IMR-90 (cell line): ENCODE measurements at regions not wholly inside any gene's neighbourhood (a gene's known extent, or its start where the extent isn't known, plus 50 kb on each side); places are given as distances from the start of the nearest gene placed in this dataset.

ENCODE experiments used
- ATAC-seq: fragments of 200-7000 bp; cut with Tn5 transposase; 2 replicates; pipeline ENCODE4 v1.9.1; 2020; ENCODE audit warnings: low read depth, mild to moderate bottlenecking, moderate library complexity
- BruUV-seq: library from RNA; stranded (reverse); fragments of 400-500 nt; replicated peaks from 2 replicates; lab custom pipeline; 2021; lab: Mats Ljungman, UMichigan
- CTCF ChIA-PET: fragments of 300-600 bp; formaldehyde crosslinking; extraction: SDS; loops from one replicate; lab custom pipeline; 2021; ENCODE audit warnings: antibody characterized with exemption; lab: Yijun Ruan, JAX
- POLR2A ChIA-PET: fragments of 300-600 bp; sonication (Branson Sonifier 250); formaldehyde crosslinking; loops from one replicate; lab custom pipeline; 2022; ENCODE audit warnings: antibody characterized with exemption; ENCODE audit not compliant: unreplicated experiment; lab: Charles Lee
- DNase-seq: peaks from one replicate; pipeline ENCODE4 v3.0.0; 2013
- H2AFZ ChIP-seq: replicated peaks from 2 replicates; pipeline ENCODE3; 2013; ENCODE audit warnings: low read length, mild to moderate bottlenecking; ENCODE audit not compliant: poor library complexity
- H2AK5ac ChIP-seq: 2 replicates; pipeline ENCODE4 v1.6.1; 2013; ENCODE audit warnings: low read depth, low read length, inconsistent platforms
- H2AK9ac ChIP-seq: replicated peaks from 2 replicates; pipeline ENCODE3; 2013; ENCODE audit warnings: mild to moderate bottlenecking, low read depth, low read length, moderate library complexity; ENCODE audit not compliant: poor library complexity
- H2BK120ac ChIP-seq: 2 replicates; pipeline ENCODE4 v1.6.1; 2013; ENCODE audit warnings: low read depth, low read length, inconsistent platforms
- H2BK15ac ChIP-seq: 3 replicates; pipeline ENCODE4 v1.6.1; 2013; ENCODE audit warnings: low read depth, low read length, inconsistent platforms
- H2BK20ac ChIP-seq: 2 replicates; pipeline ENCODE4 v1.6.1; 2013; ENCODE audit warnings: low read depth, mild to moderate bottlenecking, inconsistent platforms, low read length, moderate library complexity
- H2BK5ac ChIP-seq: 2 replicates; pipeline ENCODE4 v1.6.1; 2013; ENCODE audit warnings: mild to moderate bottlenecking, low read depth, low read length, inconsistent platforms; ENCODE audit not compliant: poor library complexity, severe bottlenecking
- H3K14ac ChIP-seq: replicated peaks from 2 replicates; pipeline ENCODE4 v1.6.1; 2013; ENCODE audit warnings: low read depth, low read length, inconsistent platforms
- H3K18ac ChIP-seq: 2 replicates; pipeline ENCODE4 v1.6.1; 2013; ENCODE audit warnings: low read depth, low read length, control low read depth
- H3K23ac ChIP-seq: 2 replicates; pipeline ENCODE4 v1.6.1; 2013; ENCODE audit warnings: low read depth, low read length, inconsistent platforms
- H3K27ac ChIP-seq: 2 replicates; pipeline ENCODE4 v1.5.1; 2013; ENCODE audit warnings: mild to moderate bottlenecking, control low read depth, low read length; ENCODE audit not compliant: insufficient read depth
- H3K27me3 ChIP-seq: 2 replicates; pipeline ENCODE4 v1.6.1; 2013; ENCODE audit warnings: low read length; ENCODE audit not compliant: control insufficient read depth, insufficient read depth
- H3K36me3 ChIP-seq: 2 replicates; pipeline ENCODE4 v1.6.1; 2013; ENCODE audit warnings: low read length, mixed read lengths; ENCODE audit not compliant: control insufficient read depth, insufficient read depth
- H3K4ac ChIP-seq: 2 replicates; pipeline ENCODE4 v1.6.1; 2013; ENCODE audit warnings: low read depth, low read length, inconsistent platforms
- H3K4me1 ChIP-seq: 2 replicates; pipeline ENCODE4 v1.6.1; 2013; ENCODE audit warnings: low read length, mixed read lengths; ENCODE audit not compliant: control insufficient read depth, insufficient read depth
- H3K4me2 ChIP-seq: 2 replicates; pipeline ENCODE4 v1.6.1; 2013; ENCODE audit warnings: low read depth, mild to moderate bottlenecking, control low read depth, low read length, moderate library complexity
- H3K4me3 ChIP-seq: 2 replicates; pipeline ENCODE4 v1.5.1; 2013; ENCODE audit warnings: low read depth, mild to moderate bottlenecking, control low read depth, low read length, moderate library complexity; ENCODE audit not compliant: insufficient read depth
- H3K56ac ChIP-seq: 2 replicates; pipeline ENCODE4 v1.6.1; 2013; ENCODE audit warnings: low read length, inconsistent platforms; ENCODE audit not compliant: insufficient read depth; ENCODE audit errors: extremely low read depth
- H3K79me1 ChIP-seq, 2 experiments: 2 replicates each; pipeline ENCODE4 v1.6.1; 2013; ENCODE audit warnings: low read length in 2 of 2, inconsistent platforms in 1 of 2, low read depth in 1 of 2
- H3K9ac ChIP-seq: 2 replicates; pipeline ENCODE4 v1.6.1; 2013; ENCODE audit warnings: low read depth, low read length, control low read depth
- H3K9me1 ChIP-seq: 2 replicates; pipeline ENCODE4 v1.6.1; 2013; ENCODE audit warnings: low read length, inconsistent platforms; ENCODE audit not compliant: insufficient read depth
- H3K9me3 ChIP-seq: 2 replicates; pipeline ENCODE4 v1.6.1; 2013; ENCODE audit warnings: low read length; ENCODE audit not compliant: control insufficient read depth, insufficient read depth
- H4K20me1 ChIP-seq: 2 replicates; pipeline ENCODE4 v1.6.1; 2013; ENCODE audit warnings: low read length, inconsistent platforms; ENCODE audit not compliant: insufficient read depth
- H4K5ac ChIP-seq: 2 replicates; pipeline ENCODE4 v1.6.1; 2013; ENCODE audit warnings: mild to moderate bottlenecking, low read depth, low read length, control low read depth
- H4K8ac ChIP-seq, 2 experiments: 2 replicates each; pipeline ENCODE4 v1.6.1; 2013; ENCODE audit warnings: low read depth in 2 of 2, low read length in 2 of 2, control low read depth in 1 of 2, inconsistent platforms in 1 of 2
- H4K91ac ChIP-seq: 2 replicates; pipeline ENCODE4 v1.6.1; 2013; ENCODE audit warnings: low read depth, low read length, inconsistent platforms; ENCODE audit not compliant: insufficient read depth
- BHLHE40 ChIP-seq: fragments of 150-350 bp; IDR thresholded peaks from 2 replicates; pipeline ENCODE4 v1.6.1; 2016; ENCODE audit warnings: mild to moderate bottlenecking, low read depth, low read length
- CEBPB ChIP-seq: IDR thresholded peaks from 2 replicates; pipeline ENCODE4 v1.6.1; 2012; ENCODE audit warnings: low read depth, low read length, improper control_type of control experiment
- CHD1 ChIP-seq: IDR thresholded peaks from 2 replicates; pipeline ENCODE4 v1.6.1; 2012; ENCODE audit warnings: low read depth, low read length, improper control_type of control experiment
- ELK1 ChIP-seq: fragments of 150-350 bp; IDR thresholded peaks from 2 replicates; pipeline ENCODE4 v1.6.1; 2016; ENCODE audit warnings: low read depth, mild to moderate bottlenecking, low read length, moderate library complexity, borderline replicate concordance
- FOS ChIP-seq: fragments of 150-350 bp; IDR thresholded peaks from 2 replicates; pipeline ENCODE4 v1.6.1; 2016; ENCODE audit warnings: low read depth, low read length
- MAFK ChIP-seq: IDR thresholded peaks from 2 replicates; pipeline ENCODE4 v1.6.1; 2012; ENCODE audit warnings: low read depth, low read length, improper control_type of control experiment
- MAZ ChIP-seq: IDR thresholded peaks from 2 replicates; pipeline ENCODE4 v1.6.1; 2012; ENCODE audit warnings: low read depth, mild to moderate bottlenecking, low read length, improper control_type of control experiment, moderate library complexity, borderline replicate concordance
- MXI1 ChIP-seq: IDR thresholded peaks from 2 replicates; pipeline ENCODE4 v1.6.1; 2012; ENCODE audit warnings: low read depth, mild to moderate bottlenecking, low read length, moderate library complexity, borderline replicate concordance
- POLR2A ChIP-seq: IDR thresholded peaks from 2 replicates; pipeline ENCODE4 v1.6.1; 2012; ENCODE audit warnings: mild to moderate bottlenecking, low read depth, low read length
- RAD21 ChIP-seq: IDR thresholded peaks from 2 replicates; pipeline ENCODE4 v1.6.1; 2012; ENCODE audit warnings: low read length, improper control_type of control experiment
- RFX5 ChIP-seq: IDR thresholded peaks from 2 replicates; pipeline ENCODE4 v1.8.0; 2012; ENCODE audit warnings: low read depth, mild to moderate bottlenecking, low read length, moderate library complexity
- WGBS, 2 experiments: methylation state at CpG; one replicate each; pipeline versions ENCODE4 v1.1.5 to v1.1.7; 2013; ENCODE audit warnings: missing lambda C conversion rate in 2 of 2; ENCODE audit not compliant: insufficient read length in 1 of 2; ENCODE audit errors: extremely low coverage in 2 of 2; 5-methylcytosine and 5-hydroxymethylcytosine counted together
- dilution Hi-C: fragments of 300-500 bp; cut with HindIII; formaldehyde crosslinking; loops from one replicate; pipeline ENCODE4 v1.14.3; 2018; ENCODE audit warnings: low sequenced_read_pairs; ENCODE audit not compliant: unreplicated experiment
- in situ Hi-C: fragments of 300-500 bp; cut with MboI; formaldehyde crosslinking; loops from 3 replicates; pipeline ENCODE4 v1.14.3; 2019; ENCODE audit warnings: low sequenced_read_pairs, inconsistent platforms, mixed read lengths
- intact Hi-C: fragments of 100-400 bp; cut with micrococcal nuclease; formaldehyde crosslinking; loops from 2 replicates; pipeline ENCODE4 v1.10.0; 2022
- TF ChIP-seq, protein P1 (sequence below): fragments of 150-350 bp; IDR thresholded peaks from 2 replicates; pipeline ENCODE4 v1.6.1; 2017; ENCODE audit warnings: mild to moderate bottlenecking, antibody characterized with exemption, low read length, low read depth

DNA sequence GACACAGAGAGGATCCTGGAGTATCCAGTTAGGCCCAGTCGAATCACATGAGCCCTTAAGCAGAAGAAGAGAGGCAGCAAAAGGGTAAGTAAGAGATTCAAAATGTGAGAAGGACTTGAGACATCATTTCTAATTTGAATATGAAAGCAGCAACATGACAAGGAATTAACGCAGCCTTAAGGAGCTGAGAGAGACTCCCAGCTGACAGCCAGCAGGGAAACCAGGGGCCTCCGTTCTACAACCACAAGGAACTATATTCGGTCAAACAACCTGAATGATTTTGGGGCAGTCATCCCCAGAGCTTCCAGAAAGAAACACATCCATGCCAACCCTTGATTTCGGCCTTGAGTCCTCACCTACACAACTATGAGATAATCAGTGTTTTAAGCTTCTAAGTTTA lies 189.7 kb upstream of the MTNR1B start:
- Histone ChIP-seq H2BK120ac (no peak overlapping the region), H2BK15ac (no peak overlapping the region), H3K79me1 (no peaks in the 10 kb centered on the region), H3K27ac (no peak overlapping the region), H3K4ac (no peak overlapping the region), H2AFZ (no peak overlapping the region), H3K4me3 (no peak overlapping the region), H3K18ac (no peak overlapping the region), H3K4me1 (no peaks in the 10 kb centered on the region), H3K23ac (no peak overlapping the region), H2AK9ac (no peak overlapping the region), H4K8ac (no peak overlapping the region), H2BK5ac (no peak overlapping the region), H3K4me2 (no peak overlapping the region), H3K27me3 (no peaks in the 10 kb centered on the region), H3K9ac (no peak overlapping the region), H3K14ac (no peak overlapping the region), H4K20me1 (no peaks in the 10 kb centered on the region), H3K9me3 (no peaks in the 10 kb centered on the region), H2AK5ac (no peak overlapping the region), H3K56ac (no peak overlapping the region), H3K9me1 (no peaks in the 10 kb centered on the region), H4K91ac (no peak overlapping the region), H2BK20ac (no peak overlapping the region), H4K5ac (no peak overlapping the region), H3K36me3 (no peaks in the 10 kb centered on the region)
- in situ Hi-C loops (no loop called here), dilution Hi-C loops (no loop called here), intact Hi-C loops (no loop called here)
- 83% methylated on average over 1 of the region's 5 CpGs; no CpG with 5 or more reads in 1 of the 2 experiments for WGBS, 2 experiments
- ChIA-PET POLR2A (no interaction called here), CTCF (no interaction called here)
- no peak for DNase-seq
- ATAC-seq = no peak
- TF ChIP-seq CHD1 (no peak), RAD21 (no peak), CEBPB (no peak), RFX5 (no peak), POLR2A (no peak), MXI1 (no peak), MAFK (no peak), FOS (no peak), ELK1 (no peak), MAZ (no peak), BHLHE40 (no peak)
- TF ChIP-seq, protein P1, sequence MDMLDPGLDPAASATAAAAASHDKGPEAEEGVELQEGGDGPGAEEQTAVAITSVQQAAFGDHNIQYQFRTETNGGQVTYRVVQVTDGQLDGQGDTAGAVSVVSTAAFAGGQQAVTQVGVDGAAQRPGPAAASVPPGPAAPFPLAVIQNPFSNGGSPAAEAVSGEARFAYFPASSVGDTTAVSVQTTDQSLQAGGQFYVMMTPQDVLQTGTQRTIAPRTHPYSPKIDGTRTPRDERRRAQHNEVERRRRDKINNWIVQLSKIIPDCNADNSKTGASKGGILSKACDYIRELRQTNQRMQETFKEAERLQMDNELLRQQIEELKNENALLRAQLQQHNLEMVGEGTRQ = no peak
- no TSS peak for BruUV-seq
